DMS114 treated with DMSO at 0.1 percent for 48 hours (cell line): ENCODE measurements at regions not wholly inside any gene's neighbourhood (a gene's known extent, or its start where the extent isn't known, plus 50 kb on each side); places are given as distances from the start of the nearest gene placed in this dataset.

ENCODE experiments used
- DNase-seq: peaks from one replicate; lab custom pipeline; 2025; ENCODE audit not compliant: unreplicated experiment; lab: John Stamatoyannopoulos, UW

- no peak for DNase-seq
These were observed 317.6 kb upstream of the PROX1 start for GRCh38 chr1:213669964-213670691.

- no peak for DNase-seq
These were observed 317.1 kb upstream of the PROX1 start for GRCh38 chr1:213670692-213671023.

- DNase-seq, result no peak
These were observed 312.7 kb upstream of the PROX1 start for GRCh38 chr1:213675043-213675442.

- no peak for DNase-seq
These were observed 311.0 kb upstream of the PROX1 start for GRCh38 chr1:213676736-213677135.

GRCh38 chr1:213678348-213678747 is 309.4 kb upstream of the PROX1 start:
- DNase-seq, result no peak

- no peak for DNase-seq
These were observed 309.0 kb upstream of the PROX1 start for GRCh38 chr1:213678753-213679152.

GRCh38 chr1:213679153-213679552 is 308.6 kb upstream of the PROX1 start:
- DNase-seq, result no peak

GRCh38 chr1:213680677-213681325 is 307.0 kb upstream of the PROX1 start:
- DNase-seq, result no peak

- DNase-seq, result no peak
These were observed 305.9 kb upstream of the PROX1 start for GRCh38 chr1:213681788-213682340.

GRCh38 chr1:213683529-213683928 is 304.2 kb upstream of the PROX1 start:
- no peak for DNase-seq

- DNase-seq, result no peak
These were observed 303.3 kb upstream of the PROX1 start for GRCh38 chr1:213684454-213684853.

- no peak for DNase-seq
These were observed 301.7 kb upstream of the PROX1 start for GRCh38 chr1:213685992-213686582.

- DNase-seq, result no peak
These were observed 300.8 kb upstream of the PROX1 start for GRCh38 chr1:213686983-213687382.

- DNase-seq, result no peak
These were observed 299.9 kb upstream of the PROX1 start for GRCh38 chr1:213687832-213688231.

- DNase-seq, result no peak
These were observed 299.1 kb upstream of the PROX1 start for GRCh38 chr1:213688655-213689054.

GRCh38 chr1:213689260-213689659 is 298.5 kb upstream of the PROX1 start:
- DNase-seq, result no peak

- no peak for DNase-seq
These were observed 297.3 kb upstream of the PROX1 start for GRCh38 chr1:213690341-213690917.

- no peak for DNase-seq
These were observed 295.5 kb upstream of the PROX1 start for GRCh38 chr1:213692321-213692720.

- no peak for DNase-seq
These were observed 293.9 kb upstream of the PROX1 start for GRCh38 chr1:213693864-213694263.

- DNase-seq, result no peak
These were observed 290.5 kb upstream of the PROX1 start for GRCh38 chr1:213697192-213697802.

GRCh38 chr1:213698092-213698702 is 289.6 kb upstream of the PROX1 start:
- DNase-seq, result no peak
